Amniotic stem cell (primary cell): ENCODE measurements at regions not wholly inside any gene's neighbourhood (a gene's known extent, or its start where the extent isn't known, plus 50 kb on each side); places are given as distances from the start of the nearest gene placed in this dataset.
"Not testable (repeated sequence)": the region's sequence is repeated elsewhere in the genome, so short reads cannot be mapped to it uniquely, and the experiment has no call there.

ENCODE experiments used
- DNase-seq: peaks from one replicate; lab custom pipeline; 2025; lab: John Stamatoyannopoulos, UW

DNA sequence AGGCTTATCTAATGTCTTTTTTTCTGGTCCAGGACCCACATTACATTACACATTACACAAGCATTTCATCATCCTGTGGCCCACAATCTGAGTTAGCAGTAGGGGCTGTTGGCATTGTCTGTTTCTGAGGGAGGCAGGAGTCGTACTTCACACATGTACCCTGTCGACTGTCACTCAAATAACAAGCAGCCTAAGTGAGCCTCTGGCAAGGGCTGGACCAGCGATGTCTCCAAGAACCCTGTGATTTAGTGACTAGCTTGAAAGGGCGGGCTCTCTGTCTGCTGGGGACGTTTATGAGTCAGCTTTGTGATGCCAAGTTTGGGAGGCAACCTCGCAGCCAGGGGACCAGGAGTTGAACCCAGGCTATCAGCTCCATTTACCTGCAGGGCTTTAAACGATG is 251.4 kb downstream of the HS3ST3B1 start:
- no peak for DNase-seq

DNA sequence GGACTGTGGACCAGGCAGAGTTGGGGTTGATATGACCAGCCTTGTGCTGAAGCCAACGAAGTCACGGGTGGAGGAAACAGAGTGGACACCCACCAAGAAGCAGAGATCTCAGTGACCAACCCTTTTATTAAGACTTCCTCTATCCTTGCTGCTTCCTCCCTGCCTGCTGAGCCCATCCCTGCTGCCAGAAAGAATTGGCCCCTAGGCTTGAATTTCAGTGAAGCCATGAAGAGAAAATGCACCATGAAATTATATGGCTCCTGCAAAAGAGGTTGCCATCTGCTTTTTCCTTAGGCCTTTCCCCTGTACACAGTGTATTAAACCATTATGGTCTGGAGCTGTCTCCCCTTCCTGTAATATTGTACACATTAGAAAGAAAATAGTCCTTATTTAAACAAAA is 246.7 kb downstream of the HS3ST3B1 start:
- no peak for DNase-seq

DNA sequence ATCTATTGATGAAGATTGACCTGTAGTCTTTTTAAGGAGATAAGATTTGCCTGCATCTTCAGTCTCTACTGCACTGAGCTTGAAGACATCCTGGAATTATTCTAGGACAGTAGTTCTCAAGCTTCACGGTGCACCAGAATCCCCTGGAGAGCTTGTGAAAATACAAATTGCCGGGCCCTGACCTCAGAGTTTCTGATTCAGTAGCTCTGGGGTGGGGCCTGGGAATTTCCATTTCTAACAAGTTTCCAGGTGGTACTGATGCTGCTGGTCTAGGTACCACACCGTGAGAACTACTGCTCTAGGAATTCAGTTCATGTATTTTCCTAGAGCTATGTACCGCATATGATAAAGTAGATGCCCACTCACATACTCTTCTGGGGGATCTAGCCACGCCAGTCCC is 246.1 kb downstream of the HS3ST3B1 start:
- no peak for DNase-seq

DNA sequence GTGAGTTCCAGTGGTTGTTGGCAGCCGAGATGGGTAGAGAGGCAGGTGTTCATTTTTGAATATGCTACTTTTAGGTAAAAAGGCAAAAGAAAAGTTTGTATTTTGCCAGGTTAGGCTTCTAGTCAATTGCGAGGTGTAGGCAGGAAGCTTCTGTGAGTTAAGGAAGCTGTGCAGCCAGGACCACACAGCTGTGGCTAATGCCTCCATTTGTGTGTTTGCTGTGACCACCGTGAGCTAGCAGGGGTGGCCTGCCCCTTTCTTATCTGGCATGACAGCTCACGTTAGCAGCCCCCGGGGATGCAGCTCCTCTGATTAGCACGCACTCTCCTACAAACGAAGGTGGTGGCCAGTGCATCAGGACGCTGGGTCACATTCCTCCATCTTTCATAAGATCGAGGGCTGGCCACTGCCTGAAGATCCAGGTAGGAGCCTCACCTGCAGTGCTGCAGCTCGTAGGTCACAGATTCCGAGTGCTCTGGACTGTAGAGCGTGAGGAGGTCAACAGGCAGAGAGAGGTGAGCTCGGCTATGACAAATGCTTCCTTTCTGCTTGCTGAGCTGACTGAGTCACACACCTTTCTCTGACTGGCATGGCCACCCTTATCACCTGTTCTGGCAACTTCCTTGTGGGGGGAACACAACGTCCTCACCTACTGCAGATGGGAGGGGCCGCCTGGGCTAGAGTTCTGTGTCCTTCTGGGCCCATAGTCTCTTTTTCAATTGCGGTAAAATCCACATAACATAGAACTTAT is 244.4 kb downstream of the HS3ST3B1 start:
- no peak for DNase-seq

DNA sequence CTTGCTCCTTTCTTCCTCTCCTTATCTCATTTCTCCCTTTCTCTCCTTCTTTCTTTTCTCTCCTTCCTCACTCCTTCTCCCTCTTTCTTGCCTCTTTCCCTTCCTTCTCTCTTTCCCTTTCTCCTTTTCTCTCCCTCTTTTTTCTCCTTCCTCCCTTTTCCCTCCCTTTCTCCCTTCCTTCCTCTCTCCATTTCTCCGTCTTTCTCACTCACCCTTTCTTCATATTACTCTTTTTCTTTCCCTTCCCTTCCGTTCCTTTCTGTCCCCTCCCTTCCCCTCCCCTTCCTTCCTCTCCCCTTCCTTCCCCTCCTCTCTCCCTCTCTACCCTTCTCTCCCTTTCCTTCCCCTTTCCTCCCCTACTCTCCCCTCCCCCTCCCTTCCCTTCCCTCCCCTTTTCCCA is 240.8 kb downstream of the HS3ST3B1 start:
- DNase-seq, result no peak

DNA sequence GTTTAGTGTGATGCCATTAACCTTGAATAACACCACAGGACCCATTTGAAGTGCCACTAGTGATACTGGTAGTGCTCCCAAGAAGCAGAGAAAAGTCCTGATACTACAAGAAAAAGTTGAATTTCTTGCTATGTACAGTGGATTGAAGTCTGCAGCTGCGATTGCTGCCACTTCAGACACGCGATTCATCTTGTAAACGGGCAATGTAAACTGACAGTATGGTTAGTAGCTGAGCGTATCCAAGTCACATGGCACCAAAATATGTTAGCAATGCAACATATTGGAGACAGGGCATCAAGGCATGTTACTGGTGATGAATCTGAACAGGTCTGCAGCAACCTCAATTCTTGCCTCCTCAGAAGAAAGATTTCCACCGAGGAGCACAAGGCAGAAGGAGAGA is 238.9 kb downstream of the HS3ST3B1 start:
- DNase-seq, result no peak

DNA sequence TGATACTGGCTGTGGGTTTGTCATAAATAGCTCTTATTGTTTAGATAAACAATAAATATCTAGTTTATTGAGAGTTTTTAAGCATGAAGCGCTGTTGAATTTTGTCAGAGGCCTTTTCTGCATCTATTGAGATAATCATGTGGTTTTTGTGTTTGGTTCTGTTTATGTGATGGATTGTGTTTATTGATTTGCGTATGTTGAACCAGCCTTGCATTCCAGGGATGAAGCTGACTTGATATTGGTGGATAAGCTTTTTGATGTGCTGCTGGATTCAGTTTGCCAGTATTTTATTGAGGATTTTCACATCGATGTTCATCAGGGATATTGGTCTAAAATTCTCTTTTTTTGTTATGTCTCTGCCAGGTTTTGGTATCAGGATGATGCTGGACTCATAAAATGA is 231.4 kb downstream of the HS3ST3B1 start:
- not testable (repeated sequence) for DNase-seq

DNA sequence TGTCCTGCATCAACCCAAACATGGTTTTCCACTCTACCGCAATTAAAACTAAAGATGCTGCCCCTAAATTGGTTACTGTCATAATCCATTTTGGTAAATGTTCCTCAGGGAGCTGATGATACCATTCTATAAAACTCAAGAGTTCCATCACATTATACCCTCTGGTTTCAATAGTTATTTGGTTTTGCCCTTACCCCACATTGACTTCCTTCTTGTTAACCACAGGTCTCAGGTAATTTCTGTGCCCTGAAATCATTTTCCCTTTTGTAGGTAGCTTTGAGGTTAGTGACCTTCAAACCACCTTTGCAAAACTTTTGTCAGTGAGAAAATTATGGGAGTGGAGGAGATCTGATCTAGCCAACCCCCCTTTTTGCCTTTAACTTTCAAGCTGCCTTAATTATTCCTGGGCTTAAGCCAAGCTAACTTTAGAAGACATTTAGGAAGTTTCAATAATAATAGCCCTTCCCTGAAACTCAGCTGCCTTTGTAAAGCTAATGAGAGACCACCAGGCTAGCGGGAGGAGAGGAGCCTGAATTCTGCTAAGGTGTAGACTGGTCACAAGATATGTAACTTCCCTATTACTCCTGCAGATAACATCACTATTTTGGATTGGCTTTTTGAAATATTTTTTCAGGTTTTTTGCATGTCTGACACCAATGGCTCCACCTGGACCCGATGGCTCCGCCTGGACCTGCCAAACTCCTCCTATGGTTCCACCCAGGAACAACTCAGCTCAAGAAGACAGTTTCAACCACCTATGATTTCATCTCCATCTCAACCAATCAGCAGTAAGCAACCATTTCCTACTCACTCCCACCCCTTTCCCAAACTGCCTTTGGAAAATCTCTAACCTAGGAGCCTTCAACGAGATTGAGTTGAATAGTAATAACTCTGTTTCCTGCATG is 224.9 kb downstream of the HS3ST3B1 start:
- DNase-seq, result no peak

DNA sequence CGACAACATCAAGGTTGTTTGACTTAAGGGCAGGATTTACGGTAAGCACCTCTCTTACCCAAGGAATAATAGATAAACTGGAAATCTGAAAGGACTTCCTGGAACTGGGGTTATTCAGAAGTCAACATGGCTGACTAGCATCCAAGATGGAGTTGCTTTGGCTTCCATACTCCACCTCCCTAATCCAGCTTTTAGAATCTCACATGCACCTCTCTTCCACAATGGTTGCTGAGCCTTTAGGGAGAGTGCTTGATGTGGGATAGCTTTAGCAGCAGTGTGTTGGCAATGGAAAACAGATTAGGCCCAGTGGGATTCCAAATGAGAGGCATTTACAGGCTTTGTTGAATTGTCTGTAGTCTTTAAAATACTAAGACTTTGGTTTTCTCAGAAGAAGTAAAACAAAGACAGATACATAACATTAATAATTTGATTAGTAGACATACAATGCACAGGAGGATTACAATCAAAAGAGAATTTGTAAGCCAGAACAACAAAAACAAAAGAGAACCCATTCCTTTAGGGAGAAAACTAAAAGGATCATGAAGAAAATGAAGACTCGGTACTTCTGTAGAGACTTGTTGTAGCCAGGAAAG is 222.0 kb downstream of the HS3ST3B1 start:
- no peak for DNase-seq

DNA sequence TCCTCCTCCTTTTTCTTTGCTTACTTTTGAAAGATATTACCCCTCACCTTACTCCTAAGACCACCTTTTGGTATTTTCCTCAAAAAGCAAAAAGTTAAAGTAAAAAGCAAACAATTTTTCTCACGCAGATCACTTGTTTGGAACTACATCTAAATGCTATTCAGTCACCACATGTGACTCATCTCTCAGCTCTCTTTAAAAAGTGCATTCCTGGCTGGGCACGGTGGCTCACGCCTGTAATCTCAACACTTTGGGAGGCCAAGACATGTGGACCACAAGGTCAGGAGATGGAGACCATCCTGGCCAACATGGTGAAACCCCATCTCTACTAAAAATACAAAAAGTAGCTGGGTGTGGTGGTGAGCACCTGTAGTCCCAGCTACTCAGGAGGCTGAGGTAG is 218.0 kb downstream of the HS3ST3B1 start:
- not testable (repeated sequence) for DNase-seq

DNA sequence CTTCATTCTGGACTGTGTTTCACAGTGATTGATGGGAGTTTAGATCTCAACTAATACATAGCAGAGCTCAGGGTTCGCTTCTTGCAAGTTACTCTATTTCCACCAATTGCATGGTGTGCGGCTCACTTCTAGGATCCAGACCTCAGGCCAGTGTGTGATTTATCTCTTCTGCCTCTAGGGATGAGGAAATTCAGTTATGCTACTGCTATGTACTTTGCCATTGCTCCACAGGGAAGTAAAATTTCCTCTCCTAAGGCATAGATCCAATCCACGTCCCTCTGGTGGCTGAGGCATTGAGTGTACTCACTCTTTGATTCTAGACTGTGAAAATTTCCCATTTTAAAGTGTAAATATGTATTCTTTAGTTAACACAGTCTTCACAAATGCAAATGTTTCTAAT is 214.1 kb downstream of the HS3ST3B1 start:
- no peak for DNase-seq

DNA sequence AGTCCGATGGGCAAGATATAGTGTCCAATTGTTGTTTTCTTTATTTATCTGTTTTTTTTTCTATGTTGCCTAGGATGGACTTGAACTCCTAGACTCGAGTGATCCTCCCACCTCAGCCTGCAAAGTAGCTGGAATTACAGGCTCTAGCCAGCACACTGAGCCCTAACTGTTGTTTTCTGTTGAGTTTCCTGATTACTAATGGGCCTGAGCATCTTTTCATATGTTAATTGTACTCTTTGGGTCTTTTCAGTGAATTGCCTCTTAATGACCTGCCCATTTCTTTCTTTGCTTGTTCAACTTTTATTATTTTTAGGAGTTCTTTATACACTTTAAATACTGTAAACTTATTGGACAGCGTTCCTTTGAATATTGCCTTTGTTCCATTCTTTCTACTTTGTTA is 213.0 kb downstream of the HS3ST3B1 start:
- DNase-seq, result no peak

DNA sequence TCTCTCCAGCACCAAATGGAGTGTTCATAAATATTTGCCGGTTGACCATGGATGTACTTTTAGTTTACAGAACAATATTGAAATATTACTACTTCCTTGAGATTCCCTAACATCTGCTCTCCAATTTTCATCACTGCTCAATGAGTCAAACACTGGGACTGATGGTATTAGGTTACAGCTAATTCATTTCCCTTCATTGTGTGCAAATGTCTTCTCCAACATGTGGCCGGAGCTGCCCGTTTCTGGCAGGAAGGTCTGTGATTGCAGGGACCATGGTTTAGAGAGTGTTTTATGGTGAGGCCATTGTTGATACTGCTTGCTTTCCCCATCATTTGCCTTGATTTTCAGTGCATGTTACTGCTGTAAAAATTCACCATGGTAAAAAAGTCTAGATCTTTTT is 209.3 kb downstream of the HS3ST3B1 start:
- no peak for DNase-seq

DNA sequence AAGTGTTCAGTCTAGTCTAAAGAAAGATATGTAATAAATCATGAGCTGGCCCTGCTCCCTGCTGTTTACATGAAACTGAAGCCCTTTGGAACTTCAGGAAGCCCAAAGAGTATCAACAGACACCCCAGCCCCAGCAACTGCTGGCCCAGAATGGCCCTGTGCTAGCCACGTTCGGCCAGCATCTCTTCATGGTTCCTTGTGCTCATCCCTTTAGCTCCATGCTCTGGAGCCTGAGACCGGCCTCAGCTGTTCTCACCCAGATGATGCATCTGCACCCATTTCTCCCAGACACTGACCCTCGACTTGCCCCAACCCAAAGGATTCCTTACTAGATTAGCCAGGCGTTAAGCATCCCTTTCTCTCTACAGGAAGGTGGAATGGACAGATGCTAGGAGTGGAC is 207.3 kb downstream of the HS3ST3B1 start:
- DNase-seq, result no peak

DNA sequence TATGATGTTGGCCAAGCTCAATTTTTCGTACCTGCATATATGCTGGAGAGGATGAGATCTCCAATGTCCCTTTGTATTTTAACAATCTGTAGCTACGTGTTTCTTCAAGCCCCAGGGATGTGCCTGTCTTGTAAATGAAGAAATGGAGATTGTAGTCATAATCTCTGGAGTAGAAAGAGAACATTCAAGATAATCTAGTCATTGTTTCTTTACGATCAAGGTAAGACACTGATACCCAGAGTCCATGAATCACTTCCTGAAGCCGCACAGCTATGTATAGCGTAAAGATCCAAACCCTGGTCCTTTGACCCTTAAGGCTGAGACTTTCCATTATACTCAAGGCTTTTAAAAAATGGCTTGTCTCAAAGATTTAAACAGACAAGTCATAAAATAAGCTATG is 205.5 kb downstream of the HS3ST3B1 start:
- DNase-seq, result no peak

DNA sequence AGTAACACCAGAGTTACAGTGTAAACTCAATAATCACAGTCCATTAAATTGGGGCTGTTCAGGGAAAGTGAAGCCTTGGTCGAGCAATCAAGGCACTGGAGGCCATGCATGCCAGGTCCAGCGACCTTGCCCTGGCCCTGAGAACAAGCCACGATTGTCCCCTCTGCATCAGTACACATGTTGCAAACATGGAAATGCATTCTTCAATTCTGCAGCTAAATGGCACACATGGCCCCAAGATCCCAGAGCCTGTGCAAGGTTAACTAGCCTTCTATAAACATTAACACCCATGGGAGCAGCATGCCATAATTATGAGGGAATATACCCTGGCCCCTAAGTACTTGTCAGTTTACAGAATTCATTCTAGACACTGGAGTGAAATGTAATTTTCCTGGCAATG is 204.7 kb downstream of the HS3ST3B1 start:
- DNase-seq, result no peak

DNA sequence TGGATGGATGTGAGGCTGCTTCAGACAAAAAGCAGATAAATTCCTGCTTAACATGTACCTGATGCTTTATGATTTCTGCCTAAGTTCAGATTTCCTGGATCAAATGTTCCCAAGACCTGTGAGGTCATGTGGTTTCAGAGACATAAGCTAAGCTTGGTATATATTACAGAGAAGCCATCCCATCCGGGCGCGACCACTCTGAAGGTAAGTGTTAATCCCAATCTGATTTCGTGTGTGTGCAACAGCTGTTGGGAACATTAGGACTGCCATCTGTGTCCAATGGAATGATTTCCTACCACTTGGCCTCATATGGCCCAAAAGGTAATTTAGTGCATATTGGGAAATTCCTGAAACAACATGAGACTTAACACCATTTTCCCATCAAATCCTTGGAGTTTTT is 199.1 kb downstream of the HS3ST3B1 start:
- no peak for DNase-seq

DNA sequence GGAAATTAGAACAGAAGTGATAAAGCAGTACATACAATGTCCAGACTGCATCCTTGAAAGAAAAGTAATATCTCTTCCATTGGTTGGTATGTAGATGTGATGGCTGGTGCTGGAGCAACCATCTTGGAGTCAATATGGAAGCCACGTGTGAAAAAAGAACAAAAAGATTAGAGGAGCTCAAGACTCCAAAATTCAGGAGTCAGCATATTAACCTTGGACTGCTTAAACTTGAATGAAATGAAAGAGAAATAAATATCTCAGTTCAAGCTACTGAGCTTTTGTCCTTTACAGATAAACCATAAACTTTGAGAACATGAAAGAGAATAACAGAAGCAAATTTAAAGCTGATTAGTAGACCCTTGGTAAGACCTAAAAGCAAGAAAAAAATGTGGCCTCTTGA is 197.9 kb downstream of the HS3ST3B1 start:
- DNase-seq, result no peak

DNA sequence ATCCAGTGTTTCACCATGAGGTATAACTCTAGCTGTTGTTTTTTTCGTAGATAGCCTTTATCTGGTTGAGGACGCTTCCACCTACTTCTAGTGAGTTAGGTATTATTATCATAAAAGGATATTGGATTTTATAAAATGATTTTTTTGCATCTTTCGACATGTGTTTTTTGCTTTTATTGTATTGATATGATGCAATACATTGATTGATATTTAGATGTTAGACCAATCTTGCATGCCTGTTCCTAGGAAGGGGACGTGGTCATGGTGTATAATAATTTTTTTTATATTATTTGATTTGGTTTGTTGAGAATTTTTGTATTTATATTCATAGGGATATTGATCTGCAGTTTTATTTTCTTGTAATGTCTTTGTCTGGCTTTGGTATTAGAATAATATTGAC is 193.3 kb downstream of the HS3ST3B1 start:
- DNase-seq, result no peak

DNA sequence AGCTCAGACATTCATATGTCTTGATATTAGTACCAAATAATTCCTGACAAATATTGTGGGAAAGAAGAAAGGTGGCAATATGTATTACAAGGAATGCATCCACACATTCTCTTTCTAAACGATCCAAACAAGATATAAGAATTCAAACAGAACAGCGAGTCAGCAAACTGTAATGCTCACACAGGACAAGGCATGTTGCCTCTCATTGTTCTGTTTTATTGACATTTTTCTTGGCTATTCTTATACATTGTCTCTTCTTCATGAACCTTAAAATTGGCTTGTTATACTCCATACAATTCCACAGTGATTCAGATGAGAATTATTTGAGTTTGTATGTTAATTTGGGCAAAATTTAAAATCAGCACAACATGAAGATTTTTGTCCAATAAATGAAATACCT is 189.1 kb downstream of the HS3ST3B1 start:
- no peak for DNase-seq

DNA sequence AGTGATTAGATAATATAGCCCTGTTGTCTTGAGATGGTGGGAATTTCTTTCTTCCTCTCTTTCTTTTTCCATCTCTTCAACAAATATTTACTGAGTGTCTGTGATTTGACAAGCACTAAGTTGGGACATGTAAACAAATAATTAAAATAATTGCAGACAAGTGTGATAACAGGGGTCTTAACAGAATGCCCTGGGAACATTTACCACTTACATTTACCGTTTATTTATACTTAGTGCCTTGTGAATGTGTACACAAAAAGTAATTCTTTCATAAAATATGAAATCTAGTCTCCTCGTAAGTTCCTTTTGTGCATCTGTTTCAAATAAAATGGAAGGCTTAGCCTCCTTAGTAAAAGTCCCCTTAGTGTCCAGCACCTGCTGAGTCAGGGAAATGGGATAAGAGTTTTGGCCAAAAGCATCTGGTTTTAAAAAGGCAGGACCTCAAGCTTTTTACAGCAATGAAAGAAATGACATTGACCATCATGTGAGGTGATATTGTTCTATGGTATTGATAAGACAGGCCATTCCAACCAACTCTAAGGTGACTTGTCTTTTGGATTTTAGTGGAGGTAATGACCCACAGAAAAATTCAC is 188.2 kb downstream of the HS3ST3B1 start:
- DNase-seq, result no peak

DNA sequence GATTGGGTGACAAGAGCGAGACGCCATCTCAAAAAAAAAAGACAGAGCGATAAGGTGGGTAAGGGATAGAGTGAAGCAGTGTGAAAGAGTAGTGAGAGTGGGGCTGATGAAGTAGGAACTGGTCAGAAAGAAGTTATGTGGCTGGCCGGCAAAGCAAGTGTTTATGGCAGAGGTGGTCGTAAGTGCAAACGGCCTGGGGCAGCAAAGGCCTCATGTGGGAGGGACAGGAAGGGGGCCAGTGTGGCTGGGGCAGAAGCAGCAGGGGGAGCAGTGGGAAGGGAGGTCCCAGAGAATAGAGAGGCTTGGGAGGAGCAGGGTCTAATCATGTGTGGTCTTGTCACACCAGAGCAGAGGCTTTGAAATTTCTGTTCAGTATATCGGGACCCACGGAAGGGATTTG is 186.2 kb downstream of the HS3ST3B1 start:
- no peak for DNase-seq

DNA sequence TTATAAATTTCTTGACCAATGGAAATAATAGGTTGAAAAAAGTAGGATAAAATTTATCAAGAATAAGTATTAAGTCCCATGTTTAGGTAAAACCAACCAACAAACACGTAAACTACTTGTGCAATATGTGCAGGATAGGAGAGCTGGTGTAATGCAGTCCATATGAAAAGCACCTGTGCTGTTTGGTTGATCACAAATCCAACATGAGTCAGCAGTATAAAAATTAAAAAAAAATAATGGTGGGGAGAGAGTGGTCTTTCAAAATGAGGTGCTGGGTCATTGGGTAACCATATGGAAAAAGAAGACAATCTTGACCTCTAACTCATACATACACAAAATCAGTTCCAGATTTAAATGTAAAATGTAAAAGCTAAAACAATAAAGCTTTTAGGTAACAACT is 181.8 kb downstream of the HS3ST3B1 start:
- no peak for DNase-seq
